ENCODE measurements at regions not wholly inside any gene's neighbourhood (a gene's known extent, or its start where the extent isn't known, plus 50 kb on each side); places are given as distances from the start of the nearest gene placed in this dataset.

GRCh38 chr13:110056640-110057039 is 250.3 kb downstream of the COL4A1 start:
- no peak for DNase-seq
- no peaks in the 10 kb centered on the region for H3K4me1 ChIP-seq
- no peaks in the 10 kb centered on the region for H3K9me3 ChIP-seq
- intact Hi-C loops (cut with DNase I), result no loop called here
- H3K36me3 ChIP-seq, result no peaks in the 10 kb centered on the region
- H3K4me3 ChIP-seq, result no peak overlapping the region
- no peaks in the 10 kb centered on the region for H3K27me3 ChIP-seq
- TF ChIP-seq CTCF (IDR thresholded peaks at IDR 0.05), result no peak
- no peak overlapping the region for H3K9ac ChIP-seq (ENCODE audit: low read depth in 2 of 2, low read length in 2 of 2)
- no peak overlapping the region for H3K27ac ChIP-seq

- Histone ChIP-seq H3K27ac (no peak overlapping the region), H3K4me1 (no peaks in the 10 kb centered on the region), H3K36me3 (no peaks in the 10 kb centered on the region), H3K9me3 (no peaks in the 10 kb centered on the region), H3K27me3 (no peaks in the 10 kb centered on the region), H3K4me3 (no peak overlapping the region), H3K9ac (ENCODE audit: low read depth in 2 of 2, low read length in 2 of 2) (no peak overlapping the region)
- no peak for DNase-seq
- intact Hi-C loops (cut with DNase I), result no loop called here
- TF ChIP-seq CTCF (IDR thresholded peaks at IDR 0.05), result no peak
Measured at GRCh38 chr13:110055089-110055488, 251.9 kb downstream of the COL4A1 start.

GRCh38 chr13:110054041-110054440 is 252.9 kb downstream of the COL4A1 start:
- DNase-seq, result no peak
- H3K9ac ChIP-seq (ENCODE audit: low read depth in 2 of 2, low read length in 2 of 2), result no peak overlapping the region
- intact Hi-C loops (cut with DNase I), result no loop called here

GRCh38 chr13:110047496-110047895 is 259.5 kb downstream of the COL4A1 start:
- TF ChIP-seq CTCF (IDR thresholded peaks at IDR 0.05), result no peak
- Histone ChIP-seq H3K36me3 (no peaks in the 10 kb centered on the region), H3K9ac (ENCODE audit: low read depth in 2 of 2, low read length in 2 of 2) (no peak overlapping the region), H3K4me3 (no peak overlapping the region), H3K4me1 (no peaks in the 10 kb centered on the region), H3K27ac (no peak overlapping the region), H3K27me3 (no peaks in the 10 kb centered on the region), H3K9me3 (no peaks in the 10 kb centered on the region)
- peak; percentile 26 for DNase-seq
- intact Hi-C loops (cut with DNase I), result no loop called here

More at GRCh38 chr13:110054041-110054440, 252.9 kb downstream of the COL4A1 start:
- H3K27ac ChIP-seq, result no peak overlapping the region
- H3K27me3 ChIP-seq, result no peaks in the 10 kb centered on the region
- no peak overlapping the region for H3K4me3 ChIP-seq
- no peaks in the 10 kb centered on the region for H3K4me1 ChIP-seq
- H3K36me3 ChIP-seq, result no peaks in the 10 kb centered on the region
- no peak for TF ChIP-seq CTCF (IDR thresholded peaks at IDR 0.05)
- no peaks in the 10 kb centered on the region for H3K9me3 ChIP-seq

- H3K4me3 ChIP-seq, result no peak overlapping the region
- H3K9me3 ChIP-seq, result no peaks in the 10 kb centered on the region
- H3K27ac ChIP-seq, result no peak overlapping the region
- DNase-seq, result no peak
- intact Hi-C loops (cut with DNase I), result no loop called here
- H3K27me3 ChIP-seq, result no peaks in the 10 kb centered on the region
- no peaks in the 10 kb centered on the region for H3K36me3 ChIP-seq
- TF ChIP-seq CTCF (IDR thresholded peaks at IDR 0.05), result no peak
- H3K4me1 ChIP-seq, result no peaks in the 10 kb centered on the region
- H3K9ac ChIP-seq (ENCODE audit: low read depth in 2 of 2, low read length in 2 of 2), result no peak overlapping the region
Measured at GRCh38 chr13:110046811-110047210, 260.1 kb downstream of the COL4A1 start.

GRCh38 chr13:110045919-110046318 is 259.5 kb upstream of the IRS2 start:
- no peak for DNase-seq
- Histone ChIP-seq H3K4me3 (no peak overlapping the region), H3K9ac (ENCODE audit: low read depth in 2 of 2, low read length in 2 of 2) (no peak overlapping the region), H3K27ac (no peak overlapping the region), H3K4me1 (no peaks in the 10 kb centered on the region), H3K27me3 (no peaks in the 10 kb centered on the region), H3K36me3 (no peaks in the 10 kb centered on the region), H3K9me3 (no peaks in the 10 kb centered on the region)
- intact Hi-C loops (cut with DNase I), result no loop called here
- TF ChIP-seq CTCF (IDR thresholded peaks at IDR 0.05), result no peak
